Endothelial cell (in vitro differentiated cells): ENCODE measurements at regions not wholly inside any gene's neighbourhood (a gene's known extent, or its start where the extent isn't known, plus 50 kb on each side); places are given as distances from the start of the nearest gene placed in this dataset.

Experiments
- DNase-seq: peaks from one replicate; pipeline ENCODE4 v3.0.0; 2021; ENCODE audit warnings: low spot score
- H3K27ac Mint-ChIP-seq: one replicate; pipeline ENCODE4 v1.8.0; 2021; ENCODE audit warnings: mixed read lengths, inconsistent platforms; ENCODE audit not compliant: unreplicated experiment
- H3K27me3 Mint-ChIP-seq: one replicate; pipeline ENCODE4 v1.8.0; 2021; ENCODE audit warnings: mild to moderate bottlenecking, moderate library complexity, mixed read lengths, inconsistent platforms; ENCODE audit not compliant: unreplicated experiment
- H3K36me3 Mint-ChIP-seq: one replicate; pipeline ENCODE4 v1.8.0; 2021; ENCODE audit warnings: mild to moderate bottlenecking, low read depth, mixed read lengths, inconsistent platforms; ENCODE audit not compliant: unreplicated experiment
- H3K4me1 Mint-ChIP-seq: one replicate; pipeline ENCODE4 v1.8.0; 2021; ENCODE audit warnings: mild to moderate bottlenecking, mixed read lengths, inconsistent platforms; ENCODE audit not compliant: unreplicated experiment
- H3K4me3 Mint-ChIP-seq: one replicate; pipeline ENCODE4 v1.8.0; 2021; ENCODE audit warnings: mild to moderate bottlenecking, mixed read lengths, inconsistent platforms; ENCODE audit not compliant: unreplicated experiment
- H3K9me3 Mint-ChIP-seq: one replicate; pipeline ENCODE4 v1.8.0; 2021; ENCODE audit warnings: mixed read lengths, inconsistent platforms; ENCODE audit not compliant: unreplicated experiment
- CTCF ChIP-seq: fragments of 200-600 bp; sonication (generic); IDR thresholded peaks from one replicate; pipeline ENCODE4 v1.5.0; 2021; ENCODE audit warnings: antibody characterized with exemption; ENCODE audit not compliant: unreplicated experiment

GRCh38 chr13:104895521-104895920 is 1639.9 kb downstream of the EFNB2 start:
- Mint-ChIP-seq H3K36me3 (no peaks in the 10 kb centered on the region), H3K9me3 (no peaks in the 10 kb centered on the region), H3K27ac (no peak overlapping the region), H3K27me3 (no peaks in the 10 kb centered on the region), H3K4me3 (no peak overlapping the region), H3K4me1 (no peaks in the 10 kb centered on the region)
- TF ChIP-seq CTCF, result no peak
- no peak for DNase-seq

- TF ChIP-seq CTCF, result no peak
- DNase-seq, result no peak
- Mint-ChIP-seq H3K9me3 (no peaks in the 10 kb centered on the region), H3K27me3 (no peaks in the 10 kb centered on the region), H3K36me3 (no peaks in the 10 kb centered on the region), H3K4me1 (no peaks in the 10 kb centered on the region), H3K4me3 (no peak overlapping the region), H3K27ac (no peak overlapping the region)
Measured at GRCh38 chr13:104875038-104875754, 1660.3 kb downstream of the EFNB2 start.

GRCh38 chr13:104872153-104872552 is 1663.3 kb downstream of the EFNB2 start:
- no peak for DNase-seq
- Mint-ChIP-seq H3K36me3 (no peaks in the 10 kb centered on the region), H3K27ac (no peak overlapping the region), H3K27me3 (no peaks in the 10 kb centered on the region), H3K4me1 (no peaks in the 10 kb centered on the region), H3K9me3 (no peaks in the 10 kb centered on the region), H3K4me3 (no peak overlapping the region)
- no peak for TF ChIP-seq CTCF

GRCh38 chr13:104871456-104871855 is 1664.0 kb downstream of the EFNB2 start:
- Mint-ChIP-seq H3K4me1 (peaks cover 2% of the 10 kb centered on the region), H3K9me3 (no peaks in the 10 kb centered on the region), H3K27me3 (no peaks in the 10 kb centered on the region), H3K4me3 (no peak overlapping the region), H3K27ac (no peak overlapping the region), H3K36me3 (no peaks in the 10 kb centered on the region)
- no peak for DNase-seq
- no peak for TF ChIP-seq CTCF

- no peaks in the 10 kb centered on the region for H3K9me3 Mint-ChIP-seq
- H3K4me1 Mint-ChIP-seq, result peaks cover 2% of the 10 kb centered on the region
- no peak overlapping the region for H3K27ac Mint-ChIP-seq
- DNase-seq, result no peak
- H3K36me3 Mint-ChIP-seq, result no peaks in the 10 kb centered on the region
- no peaks in the 10 kb centered on the region for H3K27me3 Mint-ChIP-seq
- no peak for TF ChIP-seq CTCF
- no peak overlapping the region for H3K4me3 Mint-ChIP-seq
Measured at GRCh38 chr13:104869501-104869900, 1666.0 kb downstream of the EFNB2 start.
